ENCODE measurements at regions not wholly inside any gene's neighbourhood (a gene's known extent, or its start where the extent isn't known, plus 50 kb on each side); places are given as distances from the start of the nearest gene placed in this dataset.

- intact Hi-C loops (cut with micrococcal nuclease; ENCODE audit: unreplicated experiment): no loop called here
Measured at GRCh38 chr9:79925326-79925725, 353.6 kb downstream of the TLE4 start.

More at GRCh38 chr9:79925326-79925725, 353.6 kb downstream of the TLE4 start:
- ChIA-PET POLR2A (no interaction called here), CTCF (ENCODE audit: low intra/inter-chr PET ratio, low total read pairs) (no interaction called here)
- no peak for ATAC-seq
- DNase-seq (ENCODE audit: low spot score): no peak
- no peak for TF ChIP-seq KDM3A (CRISPR knock-in tag; IDR thresholded peaks at IDR 0.05; ENCODE audit: low read depth)
- TF ChIP-seq MTA3 (CRISPR knock-in tag; IDR thresholded peaks at IDR 0.05): no peak
- TF ChIP-seq AKNA (CRISPR knock-in tag; IDR thresholded peaks at IDR 0.05; ENCODE audit: borderline replicate concordance): no peak
- no peak for TF ChIP-seq ZSCAN9 (CRISPR knock-in tag; IDR thresholded peaks at IDR 0.05; ENCODE audit: borderline replicate concordance)
- TF ChIP-seq, protein P1, sequence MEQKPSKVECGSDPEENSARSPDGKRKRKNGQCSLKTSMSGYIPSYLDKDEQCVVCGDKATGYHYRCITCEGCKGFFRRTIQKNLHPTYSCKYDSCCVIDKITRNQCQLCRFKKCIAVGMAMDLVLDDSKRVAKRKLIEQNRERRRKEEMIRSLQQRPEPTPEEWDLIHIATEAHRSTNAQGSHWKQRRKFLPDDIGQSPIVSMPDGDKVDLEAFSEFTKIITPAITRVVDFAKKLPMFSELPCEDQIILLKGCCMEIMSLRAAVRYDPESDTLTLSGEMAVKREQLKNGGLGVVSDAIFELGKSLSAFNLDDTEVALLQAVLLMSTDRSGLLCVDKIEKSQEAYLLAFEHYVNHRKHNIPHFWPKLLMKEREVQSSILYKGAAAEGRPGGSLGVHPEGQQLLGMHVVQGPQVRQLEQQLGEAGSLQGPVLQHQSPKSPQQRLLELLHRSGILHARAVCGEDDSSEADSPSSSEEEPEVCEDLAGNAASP (CRISPR knock-in tag; IDR thresholded peaks at IDR 0.05; ENCODE audit: borderline replicate concordance): no peak
- TF ChIP-seq KAT8 (CRISPR knock-in tag; IDR thresholded peaks at IDR 0.05): no peak
- TF ChIP-seq HNF1A (IDR thresholded peaks at IDR 0.05; ENCODE audit: low read depth): no peak
- TF ChIP-seq HNF1A (CRISPR knock-in tag; IDR thresholded peaks at IDR 0.05; ENCODE audit: borderline replicate concordance): no peak
- TF ChIP-seq WIZ (CRISPR knock-in tag; IDR thresholded peaks at IDR 0.05): no peak
- TF ChIP-seq ZNF354B (CRISPR knock-in tag; IDR thresholded peaks at IDR 0.05): no peak
- no peak for TF ChIP-seq ZEB1 (IDR thresholded peaks at IDR 0.05; ENCODE audit: insufficient replicate concordance, low read depth)
- TF ChIP-seq U2AF1 (optimal IDR thresholded peaks at IDR 0.05; ENCODE audit: low read depth, low read length): no peak
- no peak for TF ChIP-seq ZFP37 (CRISPR knock-in tag; IDR thresholded peaks at IDR 0.05; ENCODE audit: borderline replicate concordance)
- H2AFZ ChIP-seq (ENCODE audit: low read length): no peak overlapping the region
- H3K4me2 ChIP-seq (ENCODE audit: low read depth, low read length): no peak overlapping the region
- no TSS peak for BruUV-seq (replicated peaks)
- no peaks in the 10 kb centered on the region for H3K79me2 ChIP-seq (ENCODE audit: insufficient read depth, low read length)
- H3K9ac ChIP-seq (ENCODE audit: insufficient read depth, low read depth, low read length): no peak overlapping the region
- H4K20me1 ChIP-seq (ENCODE audit: insufficient read depth, low read length): no peaks in the 10 kb centered on the region
- H3K4me3 ChIP-seq (replicated peaks in 1 of 3; ENCODE audit: insufficient read depth in 1 of 3, low read depth in 2 of 3, low read length in 3 of 3): no peak overlapping the region
- no peak for FAIRE-seq
- in situ Hi-C loops (cut with HindIII; ENCODE audit: extremely low pct_ligation_motif_present, low pct_unique_long_range_greater_than_20kb): no loop called here
- H3K27me3 ChIP-seq (ENCODE audit: control insufficient read depth in 1 of 2, insufficient read depth in 2 of 2, low read length in 2 of 2): no peaks in the 10 kb centered on the region
- H3K9me3 ChIP-seq (ENCODE audit: low read length): no peaks in the 10 kb centered on the region
- no peak overlapping the region for H3K27ac ChIP-seq (ENCODE audit: extremely low read length, insufficient read depth, low read length)
- H3K4me1 ChIP-seq (ENCODE audit: insufficient read depth, low read length): no peaks in the 10 kb centered on the region
- H3K36me3 ChIP-seq (replicated peaks in 1 of 2; ENCODE audit: control insufficient read depth in 1 of 2, insufficient read depth in 2 of 2, low read length in 2 of 2): no peaks in the 10 kb centered on the region
